RWPE1 (cell line): ENCODE measurements at regions not wholly inside any gene's neighbourhood (a gene's known extent, or its start where the extent isn't known, plus 50 kb on each side); places are given as distances from the start of the nearest gene placed in this dataset.

Source experiments
- CTCF ChIA-PET: fragments of 350-600 bp; sonication (Branson Sonifier 250); formaldehyde crosslinking; extraction: SDS; loops from one replicate; lab custom pipeline; 2021; lab: Yijun Ruan, JAX
- POLR2A ChIA-PET: fragments of 400-600 bp; formaldehyde crosslinking; extraction: SDS; loops from one replicate; lab custom pipeline; 2020; ENCODE audit warnings: antibody characterized with exemption; ENCODE audit not compliant: low non-redundant PET; lab: Yijun Ruan, JAX
- DNase-seq: peaks from one replicate; pipeline ENCODE4 v3.0.0; 2012; ENCODE audit warnings: low spot score
- H3K27ac ChIP-seq: fragments of 450-650 bp; 2 replicates; pipeline ENCODE4 v1.5.1; 2017
- TF ChIP-seq, protein P1 (sequence below): fragments of 450-650 bp; conservative IDR thresholded peaks from 2 replicates; pipeline ENCODE4 v1.5.1; 2017; ENCODE audit warnings: low read depth, mild to moderate bottlenecking

DNA sequence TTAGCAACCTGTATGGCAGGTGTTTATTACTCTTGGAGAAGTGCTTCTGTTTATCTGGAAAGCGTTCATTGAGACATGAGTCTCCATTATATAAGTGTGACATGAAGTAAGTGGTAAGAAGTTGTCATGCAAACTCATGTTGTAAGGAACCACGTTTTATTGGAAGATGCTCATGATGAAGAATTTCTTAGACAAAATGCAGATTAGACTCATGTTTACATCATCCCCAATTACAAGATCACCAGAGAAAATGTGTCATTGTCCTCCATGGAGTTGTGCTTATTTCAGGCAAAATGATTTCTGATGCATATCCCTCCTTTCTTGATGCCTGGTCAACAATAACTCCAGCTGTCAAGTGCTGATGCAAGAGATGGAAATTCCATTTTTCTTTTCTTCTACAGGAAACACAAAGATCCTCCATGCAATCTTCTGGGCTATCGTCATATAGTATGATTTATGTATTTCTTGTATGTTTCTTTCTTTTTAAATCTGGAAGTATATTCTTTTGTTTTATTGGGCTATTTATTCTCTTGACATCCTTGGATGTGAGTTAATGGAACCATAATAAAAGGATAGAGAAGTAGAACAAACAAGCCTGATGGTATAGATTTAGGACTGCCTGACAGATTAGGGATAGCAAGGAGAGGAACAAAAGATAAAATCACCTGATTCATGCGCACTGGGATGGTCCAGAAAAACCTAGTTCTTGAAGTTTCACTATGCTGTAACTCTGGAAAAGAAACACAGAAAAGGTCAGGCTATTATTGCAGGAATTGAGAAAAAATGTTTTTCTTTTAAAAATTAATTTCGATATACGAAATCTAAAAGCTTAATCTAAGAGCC is 50.7 kb upstream of the DIAPH3 start:
- POLR2A ChIA-PET = no interaction called here

GRCh38 chr13:60220072-60220471 is 56.3 kb upstream of the DIAPH3 start:
- POLR2A ChIA-PET = no interaction called here
- H3K27ac ChIP-seq = no peak overlapping the region
- no peak for DNase-seq
- CTCF ChIA-PET = interaction anchor here (0.7 kb wide), 1 partner anchor 10 kb away, joined by 3 read pairs; no protein-coding TSS in a partner anchor
- TF ChIP-seq, protein P1, sequence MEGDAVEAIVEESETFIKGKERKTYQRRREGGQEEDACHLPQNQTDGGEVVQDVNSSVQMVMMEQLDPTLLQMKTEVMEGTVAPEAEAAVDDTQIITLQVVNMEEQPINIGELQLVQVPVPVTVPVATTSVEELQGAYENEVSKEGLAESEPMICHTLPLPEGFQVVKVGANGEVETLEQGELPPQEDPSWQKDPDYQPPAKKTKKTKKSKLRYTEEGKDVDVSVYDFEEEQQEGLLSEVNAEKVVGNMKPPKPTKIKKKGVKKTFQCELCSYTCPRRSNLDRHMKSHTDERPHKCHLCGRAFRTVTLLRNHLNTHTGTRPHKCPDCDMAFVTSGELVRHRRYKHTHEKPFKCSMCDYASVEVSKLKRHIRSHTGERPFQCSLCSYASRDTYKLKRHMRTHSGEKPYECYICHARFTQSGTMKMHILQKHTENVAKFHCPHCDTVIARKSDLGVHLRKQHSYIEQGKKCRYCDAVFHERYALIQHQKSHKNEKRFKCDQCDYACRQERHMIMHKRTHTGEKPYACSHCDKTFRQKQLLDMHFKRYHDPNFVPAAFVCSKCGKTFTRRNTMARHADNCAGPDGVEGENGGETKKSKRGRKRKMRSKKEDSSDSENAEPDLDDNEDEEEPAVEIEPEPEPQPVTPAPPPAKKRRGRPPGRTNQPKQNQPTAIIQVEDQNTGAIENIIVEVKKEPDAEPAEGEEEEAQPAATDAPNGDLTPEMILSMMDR = no peak

More for the DNA sequence above, 50.7 kb upstream of the DIAPH3 start:
- DNase-seq = no peak
- CTCF ChIA-PET = interaction anchor here (0.5 kb wide), 1 partner anchor 38 kb away, joined by 3 read pairs; no protein-coding TSS in a partner anchor
- TF ChIP-seq, protein P1 = no peak
- H3K27ac ChIP-seq = no peak overlapping the region

DNA sequence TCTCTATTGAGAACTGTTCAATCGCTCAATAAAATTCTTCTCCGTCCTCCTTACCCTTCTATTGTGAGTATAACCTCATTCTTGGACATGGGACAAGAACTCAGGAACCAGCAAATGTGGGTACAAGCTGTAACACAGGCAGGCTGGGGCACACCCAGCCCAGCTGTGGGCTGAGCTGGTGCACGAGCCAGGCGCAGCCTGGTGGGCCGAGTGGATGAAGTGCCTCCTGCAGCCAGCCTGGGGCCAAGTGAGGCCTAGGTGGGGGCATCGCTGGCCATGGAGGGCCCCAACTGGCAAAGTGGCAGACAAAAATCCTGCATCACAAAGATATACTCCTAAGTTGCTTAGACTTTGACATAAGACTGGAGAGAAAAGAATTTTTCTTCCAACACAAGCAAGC is 57.9 kb upstream of the DIAPH3 start:
- H3K27ac ChIP-seq = no peak overlapping the region
- CTCF ChIA-PET = no interaction called here
- TF ChIP-seq, protein P1 = no peak
- POLR2A ChIA-PET = no interaction called here
- DNase-seq = no peak

- TF ChIP-seq, protein P1 = peak; percentile 22
- H3K27ac ChIP-seq = no peak overlapping the region
- DNase-seq = peak; percentile 4
- CTCF ChIA-PET = interaction anchor here (0.5 to 0.8 kb wide), 4 partner anchors 99 to 1546 kb away, joined by 3 to 4 read pairs (median 3); no protein-coding TSS in a partner anchor
- POLR2A ChIA-PET = no interaction called here
Measured at GRCh38 chr13:60226507-60226906, 62.8 kb upstream of the DIAPH3 start.

DNA sequence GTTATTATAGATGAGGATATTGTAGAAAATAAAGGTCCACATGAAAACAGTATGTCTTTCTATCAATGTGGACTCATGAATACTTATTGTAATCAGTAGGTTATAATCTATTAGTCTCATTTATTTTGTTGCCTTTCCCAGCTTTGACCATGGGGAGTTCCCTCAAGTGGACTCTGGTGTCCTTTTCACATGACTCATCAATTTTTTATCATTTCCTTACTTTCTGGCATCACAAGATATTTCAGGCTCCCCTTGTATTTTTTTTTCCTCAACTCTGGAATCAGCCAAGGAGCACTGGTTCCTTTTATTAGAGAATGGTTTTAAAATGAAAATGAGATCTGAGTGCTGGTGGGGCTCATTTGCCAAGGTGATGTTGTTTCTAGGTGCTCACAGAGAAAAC is 63.4 kb upstream of the DIAPH3 start:
- TF ChIP-seq, protein P1 = no peak
- POLR2A ChIA-PET = no interaction called here
- no peak for DNase-seq
- H3K27ac ChIP-seq = no peak overlapping the region
- CTCF ChIA-PET = interaction anchor here (0.6 to 0.8 kb wide), 3 partner anchors 98 to 546 kb away, joined by 3 to 4 read pairs (median 3); no protein-coding TSS in a partner anchor

DNA sequence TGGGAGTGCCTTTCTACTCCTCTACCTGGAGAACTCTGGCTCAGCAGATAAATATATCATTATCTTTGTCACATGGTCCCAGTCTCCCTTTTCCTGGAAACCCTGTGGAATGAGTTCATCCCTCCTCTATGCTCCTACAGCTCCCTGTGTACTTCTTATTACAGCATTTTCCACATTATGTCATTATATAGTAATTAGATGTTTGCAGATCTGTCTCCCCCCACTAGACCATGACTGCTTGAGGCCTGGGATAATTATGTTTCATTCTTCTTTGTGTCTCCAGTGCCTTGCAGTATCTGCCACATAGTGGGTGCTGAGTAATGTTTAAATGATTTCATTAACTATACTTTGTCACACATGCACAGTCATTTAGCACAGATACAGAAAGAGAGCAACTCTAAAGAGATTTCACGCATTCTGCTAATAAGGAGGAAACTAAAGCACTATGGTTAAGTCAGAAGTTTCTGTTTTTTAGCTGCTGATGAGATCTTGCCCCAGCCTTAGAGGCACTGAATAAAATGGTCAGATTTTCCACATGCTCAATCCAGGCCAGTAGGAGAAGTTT is 66.1 kb upstream of the DIAPH3 start:
- DNase-seq = no peak
- no peak overlapping the region for H3K27ac ChIP-seq
- TF ChIP-seq, protein P1 = no peak
- ChIA-PET POLR2A (no interaction called here), CTCF (no interaction called here)
